Caco-2 (cell line): ENCODE measurements at regions not wholly inside any gene's neighbourhood (a gene's known extent, or its start where the extent isn't known, plus 50 kb on each side); places are given as distances from the start of the nearest gene placed in this dataset.

Experiments used
- BruUV-seq: library from RNA; stranded (reverse); fragments of 400-500 nt; replicated peaks from 2 replicates; lab custom pipeline; 2021; lab: Mats Ljungman, UMichigan
- CTCF ChIA-PET: fragments of 300-600 bp; sonication (Branson Sonifier 250); formaldehyde crosslinking; loops from one replicate; lab custom pipeline; 2022; ENCODE audit warnings: antibody characterized with exemption; lab: Charles Lee
- POLR2A ChIA-PET: fragments of 300-600 bp; sonication (Branson Sonifier 250); formaldehyde crosslinking; loops from one replicate; lab custom pipeline; 2022; ENCODE audit warnings: antibody characterized with exemption; lab: Charles Lee
- DNase-seq, 2 experiments: peaks; one replicate each; pipeline versions ENCODE4 v3.0.0 to v3.0.0-alpha.2; 2020 to 2022
- H3K27me3 ChIP-seq: replicated peaks from 2 replicates; pipeline ENCODE4 v1.6.0; 2011; ENCODE audit warnings: low read length; ENCODE audit not compliant: control insufficient read depth, insufficient read depth
- H3K36me3 ChIP-seq: 2 replicates; pipeline ENCODE4 v1.5.1; 2011; ENCODE audit warnings: low read length; ENCODE audit not compliant: control insufficient read depth, insufficient read depth
- H3K4me1 ChIP-seq: fragments of 250-450 bp; sonication (Bioruptor Pico); 2 replicates; pipeline ENCODE4 v1.5.1; 2020; ENCODE audit warnings: mild to moderate bottlenecking
- H3K4me3 ChIP-seq: 2 replicates; pipeline ENCODE4 v1.5.1; 2011; ENCODE audit warnings: low read depth, mild to moderate bottlenecking, control low read depth, low read length
- H3K9me3 ChIP-seq: fragments of 250-450 bp; sonication (Bioruptor Pico); 2 replicates; pipeline ENCODE4 v1.5.1; 2020; ENCODE audit warnings: mild to moderate bottlenecking, moderate library complexity
- H3K27ac Mint-ChIP-seq: one replicate; pipeline ENCODE4 v1.8.0; 2022; ENCODE audit warnings: mixed read lengths; ENCODE audit not compliant: unreplicated experiment
- H3K27me3 Mint-ChIP-seq: one replicate; pipeline ENCODE4 v1.8.0; 2022; ENCODE audit warnings: mixed read lengths; ENCODE audit not compliant: insufficient read depth, unreplicated experiment
- H3K36me3 Mint-ChIP-seq: one replicate; pipeline ENCODE4 v1.8.0; 2022; ENCODE audit warnings: mild to moderate bottlenecking, mixed read lengths; ENCODE audit not compliant: insufficient read depth, unreplicated experiment
- H3K4me1 Mint-ChIP-seq: one replicate; pipeline ENCODE4 v1.8.0; 2022; ENCODE audit warnings: low read depth, mixed read lengths; ENCODE audit not compliant: unreplicated experiment
- H3K4me3 Mint-ChIP-seq: one replicate; pipeline ENCODE4 v1.8.0; 2022; ENCODE audit warnings: mild to moderate bottlenecking, moderate library complexity, mixed read lengths; ENCODE audit not compliant: unreplicated experiment
- H3K9me3 Mint-ChIP-seq: one replicate; pipeline ENCODE4 v1.8.0; 2022; ENCODE audit warnings: mixed read lengths; ENCODE audit not compliant: unreplicated experiment
- CTCF ChIP-seq, 2 experiments: fragments of 200-600 bp in 1 of 2; IDR thresholded peaks; 1 replicate in 1 of 2; 2 replicates in 1 of 2; pipeline versions ENCODE4 v1.5.1 to v1.8.0; 2011 to 2022; ENCODE audit warnings: antibody characterized with exemption in 1 of 2, control low read depth in 1 of 2, inconsistent platforms in 1 of 2, low read depth in 1 of 2, low read length in 1 of 2, mild to moderate bottlenecking in 1 of 2, moderate library complexity in 1 of 2; ENCODE audit not compliant: insufficient read depth in 1 of 2, severe bottlenecking in 1 of 2, unreplicated experiment in 1 of 2
- intact Hi-C: fragments of 100-400 bp; cut with micrococcal nuclease; formaldehyde crosslinking; loops from one replicate; pipeline ENCODE4 v1.10.0; 2022; ENCODE audit not compliant: unreplicated experiment

DNA sequence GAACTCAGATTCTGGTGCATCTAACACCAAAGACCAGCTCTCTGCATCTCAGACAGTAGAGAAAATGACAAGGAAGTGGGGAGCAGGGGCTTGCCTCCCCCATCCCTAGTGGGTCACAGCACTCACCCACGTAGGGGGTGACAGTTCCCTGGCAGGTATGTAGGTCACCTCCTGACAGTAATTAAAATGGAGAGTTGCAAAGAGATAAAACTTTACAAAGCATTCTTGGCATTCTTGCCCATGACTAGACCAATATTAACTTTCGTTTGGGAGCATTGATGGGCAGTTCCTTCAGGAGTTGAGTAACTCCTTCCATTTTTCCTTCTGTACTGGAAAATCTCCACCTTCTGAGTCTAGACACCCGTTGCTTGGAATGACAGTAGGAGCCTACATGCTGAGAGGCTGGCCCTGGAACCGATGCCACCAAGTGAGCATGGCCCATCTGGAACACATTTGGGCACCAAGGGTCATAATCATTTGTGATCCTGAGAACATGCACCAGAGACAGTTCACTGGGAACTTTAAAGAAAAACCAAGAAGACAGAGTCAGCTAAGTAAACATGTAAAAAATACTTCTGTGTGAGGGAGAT, 81.5 kb upstream of the MSX2 start:
- no peak for TF ChIP-seq CTCF (IDR thresholded peaks at IDR 0.05; ENCODE audit: insufficient read depth in 1 of 2, low read depth in 1 of 2, low read length in 1 of 2, severe bottlenecking in 1 of 2, unreplicated experiment in 1 of 2)
- H3K4me3 Mint-ChIP-seq = peak overlapping the region; percentile 25
- peaks cover 26% of the 10 kb centered on the region for H3K36me3 Mint-ChIP-seq
- H3K27me3 Mint-ChIP-seq = no peaks in the 10 kb centered on the region
- BruUV-seq = no TSS peak
- POLR2A ChIA-PET = no interaction called here
- Histone ChIP-seq H3K9me3 (peaks cover 6% of the 10 kb centered on the region), H3K36me3 (no peaks in the 10 kb centered on the region), H3K4me1 (peaks cover 40% of the 10 kb centered on the region), H3K27me3 (no peaks in the 10 kb centered on the region), H3K4me3 (no peak overlapping the region)
- peak overlapping the region; percentile 61 for H3K27ac Mint-ChIP-seq
- DNase-seq = peak; percentile 72 to 73
- intact Hi-C loops = loop anchor here (1.0 to 5.0 kb wide), 4 partner anchors 27 to 121 kb away; no protein-coding TSS in a partner anchor
- H3K4me1 Mint-ChIP-seq = peaks cover 48% of the 10 kb centered on the region
- H3K9me3 Mint-ChIP-seq = peaks cover 17% of the 10 kb centered on the region
- CTCF ChIA-PET = interaction anchor here (1.0 kb wide), 1 partner anchor 18 kb away, joined by 3 read pairs; no protein-coding TSS in a partner anchor

DNA sequence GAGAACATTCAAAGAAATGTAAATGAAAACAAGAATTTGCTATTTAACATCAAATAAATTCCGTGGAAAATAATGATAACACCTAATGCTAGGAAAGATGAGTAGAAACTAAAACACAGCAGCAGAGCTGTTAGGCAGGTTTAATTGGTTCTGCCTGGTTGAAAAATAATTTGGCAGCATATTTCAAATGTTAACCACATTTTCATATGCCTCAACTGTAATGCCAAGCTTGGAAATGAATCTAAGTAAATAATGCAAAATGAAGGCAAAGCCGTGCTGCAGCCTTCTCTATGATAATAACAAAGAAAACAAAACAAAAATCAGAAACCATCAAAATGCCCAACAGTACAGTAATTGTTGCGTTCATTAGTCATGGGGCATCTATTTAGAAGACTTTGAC, 79.9 kb upstream of the MSX2 start:
- ChIA-PET POLR2A (no interaction called here), CTCF (interaction anchor here (1.0 kb wide), 1 partner anchor 20 kb away, joined by 4 read pairs; no protein-coding TSS in a partner anchor)
- intact Hi-C loops = loop anchor here (5.0 kb wide), 1 partner anchor 122 kb away; no protein-coding TSS in a partner anchor
- Mint-ChIP-seq H3K36me3 (peaks cover 26% of the 10 kb centered on the region), H3K9me3 (peaks cover 26% of the 10 kb centered on the region), H3K27ac (peak overlapping the region; percentile 64), H3K4me1 (peaks cover 40% of the 10 kb centered on the region), H3K4me3 (no peak overlapping the region), H3K27me3 (no peaks in the 10 kb centered on the region)
- no peak overlapping the region for H3K4me3 ChIP-seq
- H3K36me3 ChIP-seq = no peaks in the 10 kb centered on the region
- BruUV-seq = no TSS peak
- no peak for TF ChIP-seq CTCF (IDR thresholded peaks at IDR 0.05; ENCODE audit: insufficient read depth in 1 of 2, low read depth in 1 of 2, low read length in 1 of 2, severe bottlenecking in 1 of 2, unreplicated experiment in 1 of 2)
- no peaks in the 10 kb centered on the region for H3K27me3 ChIP-seq
- H3K9me3 ChIP-seq = peaks cover 6% of the 10 kb centered on the region
- DNase-seq = no peak
- H3K4me1 ChIP-seq = peaks cover 40% of the 10 kb centered on the region

GRCh38 chr5:174644923-174645322, 79.5 kb upstream of the MSX2 start:
- intact Hi-C loops = loop anchor here (5.0 kb wide), 1 partner anchor 123 kb away; no protein-coding TSS in a partner anchor

More at GRCh38 chr5:174644923-174645322, 79.5 kb upstream of the MSX2 start:
- Histone ChIP-seq H3K9me3 (peaks cover 6% of the 10 kb centered on the region), H3K4me1 (peaks cover 40% of the 10 kb centered on the region), H3K36me3 (no peaks in the 10 kb centered on the region), H3K27me3 (no peaks in the 10 kb centered on the region), H3K4me3 (no peak overlapping the region)
- Mint-ChIP-seq H3K4me1 (peaks cover 36% of the 10 kb centered on the region), H3K27ac (peak overlapping the region; percentile 64), H3K4me3 (no peak overlapping the region), H3K36me3 (peaks cover 26% of the 10 kb centered on the region), H3K9me3 (peaks cover 26% of the 10 kb centered on the region), H3K27me3 (no peaks in the 10 kb centered on the region)
- no TSS peak for BruUV-seq
- CTCF ChIA-PET = interaction anchor here (0.7 to 1.0 kb wide), 2 partner anchors 20 to 91 kb away, joined by 4 to 5 read pairs; no protein-coding TSS in a partner anchor
- POLR2A ChIA-PET = no interaction called here
- no peak for DNase-seq
- no peak for TF ChIP-seq CTCF (IDR thresholded peaks at IDR 0.05; ENCODE audit: insufficient read depth in 1 of 2, low read depth in 1 of 2, low read length in 1 of 2, severe bottlenecking in 1 of 2, unreplicated experiment in 1 of 2)
